H9 (cell line): ENCODE measurements at regions not wholly inside any gene's neighbourhood (a gene's known extent, or its start where the extent isn't known, plus 50 kb on each side); places are given as distances from the start of the nearest gene placed in this dataset.

Experiments
- DNase-seq: peaks from one replicate; pipeline ENCODE4 v3.0.0-alpha.2; 2017
- H2AFZ ChIP-seq: one replicate; pipeline ENCODE4 v1.6.1; 2013; ENCODE audit warnings: mild to moderate bottlenecking, low read length, control low read depth, moderate library complexity
- H2AK5ac ChIP-seq: 2 replicates; pipeline ENCODE4 v1.6.1; 2013; ENCODE audit warnings: low read length, control low read depth, mixed read lengths; ENCODE audit not compliant: insufficient read length
- H2BK120ac ChIP-seq: one replicate; pipeline ENCODE4 v1.6.1; 2013; ENCODE audit warnings: low read depth, mild to moderate bottlenecking, low read length, control low read depth, inconsistent platforms; ENCODE audit not compliant: poor library complexity, severe bottlenecking
- H2BK12ac ChIP-seq: 2 replicates; pipeline ENCODE4 v1.6.1; 2013; ENCODE audit warnings: low read length, control low read depth, mixed read lengths, low read depth; ENCODE audit not compliant: insufficient read length
- H2BK15ac ChIP-seq: 2 replicates; pipeline ENCODE4 v1.6.1; 2013; ENCODE audit warnings: low read depth, low read length, control low read depth
- H2BK20ac ChIP-seq: one replicate; pipeline ENCODE4 v1.6.1; 2013; ENCODE audit warnings: low read depth, mild to moderate bottlenecking, low read length, control low read depth, inconsistent platforms; ENCODE audit not compliant: poor library complexity, severe bottlenecking
- H2BK5ac ChIP-seq: 2 replicates; pipeline ENCODE4 v1.6.1; 2013; ENCODE audit warnings: low read length, control low read depth, mixed read lengths; ENCODE audit not compliant: insufficient read length
- H3K14ac ChIP-seq: 2 replicates; pipeline ENCODE4 v1.6.1; 2013; ENCODE audit warnings: low read length, control low read depth; ENCODE audit not compliant: insufficient read depth
- H3K18ac ChIP-seq: 2 replicates; pipeline ENCODE4 v1.6.1; 2013; ENCODE audit warnings: low read depth, mild to moderate bottlenecking, mixed read lengths, low read length, control low read depth; ENCODE audit not compliant: insufficient read length
- H3K23ac ChIP-seq: 2 replicates; pipeline ENCODE4 v1.6.1; 2013; ENCODE audit warnings: low read length, control low read depth, mixed read lengths, low read depth; ENCODE audit not compliant: insufficient read length
- H3K23me2 ChIP-seq: 2 replicates; pipeline ENCODE4 v1.6.1; 2013; ENCODE audit warnings: low read depth, mild to moderate bottlenecking, mixed read lengths, low read length, control low read depth; ENCODE audit not compliant: insufficient read length, poor library complexity, severe bottlenecking
- H3K27ac ChIP-seq: 2 replicates; pipeline ENCODE4 v1.5.1; 2013; ENCODE audit warnings: low read length, control low read depth, mixed read lengths, low read depth; ENCODE audit not compliant: insufficient read length
- H3K27me3 ChIP-seq: 2 replicates; pipeline ENCODE4 v1.6.1; 2013; ENCODE audit warnings: low read length, control low read depth, inconsistent platforms; ENCODE audit not compliant: insufficient read depth
- H3K4ac ChIP-seq: 2 replicates; pipeline ENCODE4 v1.6.1; 2013; ENCODE audit warnings: low read depth, mild to moderate bottlenecking, control low read depth, inconsistent platforms, low read length, moderate library complexity
- H3K4me1 ChIP-seq: 2 replicates; pipeline ENCODE4 v1.6.1; 2013; ENCODE audit warnings: low read length, control low read depth, inconsistent platforms; ENCODE audit not compliant: insufficient read depth
- H3K4me2 ChIP-seq: 2 replicates; pipeline ENCODE4 v1.6.1; 2013; ENCODE audit warnings: low read length, control low read depth, mixed read lengths; ENCODE audit not compliant: insufficient read length, insufficient read depth
- H3K56ac ChIP-seq: 2 replicates; pipeline ENCODE4 v1.6.1; 2013; ENCODE audit warnings: low read depth, mild to moderate bottlenecking, mixed read lengths, low read length, control low read depth; ENCODE audit not compliant: insufficient read length
- H3K79me1 ChIP-seq: 2 replicates; pipeline ENCODE4 v1.6.1; 2013; ENCODE audit warnings: low read depth, mild to moderate bottlenecking, moderate library complexity, low read length, control low read depth, inconsistent platforms; ENCODE audit not compliant: insufficient read depth, poor library complexity, severe bottlenecking
- H3K79me2 ChIP-seq: 2 replicates; pipeline ENCODE4 v1.6.1; 2013; ENCODE audit warnings: low read length, control low read depth, inconsistent platforms; ENCODE audit not compliant: insufficient read depth
- H3K9ac ChIP-seq: 2 replicates; pipeline ENCODE4 v1.6.1; 2013; ENCODE audit warnings: low read length, control low read depth, mixed read lengths; ENCODE audit not compliant: insufficient read length; ENCODE audit errors: extremely low read depth
- H3K9me3 ChIP-seq: one replicate; pipeline ENCODE4 v1.6.1; 2013; ENCODE audit warnings: low read depth, low read length, inconsistent platforms; ENCODE audit not compliant: control insufficient read depth
- H3T11ph ChIP-seq: one replicate; pipeline ENCODE4 v1.6.1; 2013; ENCODE audit warnings: mild to moderate bottlenecking, low read length, control low read depth, inconsistent platforms
- H4K20me1 ChIP-seq: one replicate; pipeline ENCODE4 v1.6.1; 2013; ENCODE audit not compliant: control insufficient read depth, insufficient read length, insufficient read depth
- H4K5ac ChIP-seq: 2 replicates; pipeline ENCODE4 v1.6.1; 2013; ENCODE audit warnings: low read depth, mild to moderate bottlenecking, mixed read lengths, low read length, control low read depth; ENCODE audit not compliant: insufficient read length
- H4K8ac ChIP-seq: replicated peaks from 2 replicates; pipeline ENCODE4 v1.6.1; 2013; ENCODE audit warnings: low read length, control low read depth, mixed read lengths, low read depth; ENCODE audit not compliant: insufficient read length
- H4K91ac ChIP-seq: 2 replicates; pipeline ENCODE4 v1.6.1; 2013; ENCODE audit warnings: low read depth, mild to moderate bottlenecking, moderate library complexity, mixed read lengths, low read length, control low read depth; ENCODE audit not compliant: insufficient read length
- H3K27ac Mint-ChIP-seq, 3 experiments: 2 replicates in 2 of 3; 3 replicates in 1 of 3; pipeline ENCODE4 v1.8.0; 2020 to 2021; ENCODE audit warnings: mixed read lengths in 3 of 3, mild to moderate bottlenecking in 1 of 3, moderate library complexity in 1 of 3
- H3K27me3 Mint-ChIP-seq: 2 replicates; pipeline ENCODE4 v1.8.0; 2021; ENCODE audit warnings: low read depth, mild to moderate bottlenecking, moderate library complexity, mixed read lengths
- H3K36me3 Mint-ChIP-seq, 3 experiments: 2 replicates in 2 of 3; 3 replicates in 1 of 3; pipeline ENCODE4 v1.8.0; 2020 to 2021; ENCODE audit warnings: low read depth in 3 of 3, mixed read lengths in 3 of 3; ENCODE audit not compliant: insufficient read depth in 1 of 3
- H3K4me1 Mint-ChIP-seq, 2 experiments: 2 replicates each; pipeline ENCODE4 v1.8.0; 2020; ENCODE audit warnings: mixed read lengths in 2 of 2
- H3K4me3 Mint-ChIP-seq, 2 experiments: 2 replicates in 1 of 2; 3 replicates in 1 of 2; pipeline ENCODE4 v1.8.0; 2020 to 2021; ENCODE audit warnings: mild to moderate bottlenecking in 2 of 2, mixed read lengths in 2 of 2, moderate library complexity in 1 of 2
- H3K9me3 Mint-ChIP-seq, 2 experiments: 2 replicates in 1 of 2; 3 replicates in 1 of 2; pipeline ENCODE4 v1.8.0; 2020; ENCODE audit warnings: mild to moderate bottlenecking in 2 of 2, mixed read lengths in 2 of 2, moderate library complexity in 1 of 2
- CTCF ChIP-seq: fragments of 200-600 bp; sonication (generic); conservative IDR thresholded peaks from 3 replicates; pipeline ENCODE4 v1.8.0; 2021; ENCODE audit warnings: antibody characterized with exemption, mild to moderate bottlenecking
- WGBS: extraction: QIAGEN DNeasy Blood & Tissue Kit; methylation state at CpG from one replicate; pipeline ENCODE4 v1.1.7; 2013; ENCODE audit warnings: missing lambda C conversion rate, low lambda C conversion rate, mixed read lengths; ENCODE audit not compliant: insufficient read length; ENCODE audit errors: extremely low coverage; 5-methylcytosine and 5-hydroxymethylcytosine counted together

GRCh38 chr16:6512512-6512911 is 820.1 kb upstream of the RBFOX1 start:
- H3K9ac ChIP-seq: no peak overlapping the region
- no peaks in the 10 kb centered on the region for H3K79me1 ChIP-seq
- no peaks in the 10 kb centered on the region for H3K23me2 ChIP-seq
- H4K8ac ChIP-seq: no peak overlapping the region
- H3K27me3 Mint-ChIP-seq: no peaks in the 10 kb centered on the region; the same call in 1 of the 2 replicates
- H3K9me3 ChIP-seq: no peaks in the 10 kb centered on the region
- H2BK20ac ChIP-seq: no peak overlapping the region
- no peak overlapping the region; the same call in 1 of the 2 replicates for H3K14ac ChIP-seq
- no peak overlapping the region for H2AFZ ChIP-seq
- no peak overlapping the region for H3K56ac ChIP-seq
- no peak overlapping the region for H2BK120ac ChIP-seq
- no peak overlapping the region for H4K5ac ChIP-seq
- no peak overlapping the region for H2BK12ac ChIP-seq
- H3K4me1 Mint-ChIP-seq: no peaks in the 10 kb centered on the region
- WGBS: no CpG with 5 or more reads among the region's 2 CpGs
- no peak overlapping the region for H2BK15ac ChIP-seq
- no peak overlapping the region for H2BK5ac ChIP-seq
- H3K4me3 Mint-ChIP-seq: no peak overlapping the region
- no peak for TF ChIP-seq CTCF
- H3K23ac ChIP-seq: no peak overlapping the region
- H3K4ac ChIP-seq: no peak overlapping the region
- H4K20me1 ChIP-seq: no peaks in the 10 kb centered on the region
- H3K27ac ChIP-seq: no peak overlapping the region
- peaks cover 0 to 4% (median 0%) of the 10 kb centered on the region in 3 experiments; a peak in 1 of 7 replicates for H3K36me3 Mint-ChIP-seq
- no peak overlapping the region for H3T11ph ChIP-seq
- DNase-seq: no peak
- no peak overlapping the region for H3K18ac ChIP-seq
- no peaks in the 10 kb centered on the region for H3K79me2 ChIP-seq
- no peak overlapping the region; a peak in 1 of 7 replicates for H3K27ac Mint-ChIP-seq
- no peak overlapping the region for H3K4me2 ChIP-seq
- no peak overlapping the region for H2AK5ac ChIP-seq
- H4K91ac ChIP-seq: no peak overlapping the region
- no peaks in the 10 kb centered on the region for H3K27me3 ChIP-seq
- peaks cover 6 to 8% of the 10 kb centered on the region in 2 experiments; a peak in 2 of 5 replicates for H3K9me3 Mint-ChIP-seq
- H3K4me1 ChIP-seq: no peaks in the 10 kb centered on the region
